ENCODE measurements at regions not wholly inside any gene's neighbourhood (a gene's known extent, or its start where the extent isn't known, plus 50 kb on each side); places are given as distances from the start of the nearest gene placed in this dataset.
"Not testable (repeated sequence)": the region's sequence is repeated elsewhere in the genome, so short reads cannot be mapped to it uniquely, and the experiment has no call there.

DNA sequence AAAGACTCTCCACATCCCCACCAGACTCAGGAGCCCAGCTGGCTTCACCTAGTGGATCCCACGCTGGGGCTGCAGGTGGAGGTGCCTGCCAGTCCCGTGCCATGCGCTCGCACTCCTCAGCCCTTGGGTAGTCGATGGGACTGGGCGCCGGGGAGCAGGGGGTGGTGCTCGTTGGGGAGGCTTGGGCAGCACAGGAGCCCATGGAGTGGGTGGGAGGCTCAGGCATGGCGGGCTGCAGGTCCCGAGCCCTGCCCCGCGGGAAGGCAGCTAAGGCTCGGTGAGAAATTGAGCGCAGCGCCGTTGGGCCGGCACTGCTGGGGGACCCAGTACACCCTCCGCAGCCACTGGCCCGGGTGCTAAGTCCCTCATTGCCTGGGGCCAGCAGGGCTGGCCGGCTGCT, 497.4 kb upstream of the PTBP2 start:
- in situ Hi-C loops (cut with MboI; ENCODE audit: low sequenced_read_pairs); H3K27me3 ChIP-seq (ENCODE audit: low read depth); DNase-seq (ENCODE audit: low spot score in 2 of 2); H3K36me3 ChIP-seq (replicated peaks); H3K9me3 ChIP-seq; H3K4me1 ChIP-seq; H3K4me3 ChIP-seq: not testable (repeated sequence)

DNA sequence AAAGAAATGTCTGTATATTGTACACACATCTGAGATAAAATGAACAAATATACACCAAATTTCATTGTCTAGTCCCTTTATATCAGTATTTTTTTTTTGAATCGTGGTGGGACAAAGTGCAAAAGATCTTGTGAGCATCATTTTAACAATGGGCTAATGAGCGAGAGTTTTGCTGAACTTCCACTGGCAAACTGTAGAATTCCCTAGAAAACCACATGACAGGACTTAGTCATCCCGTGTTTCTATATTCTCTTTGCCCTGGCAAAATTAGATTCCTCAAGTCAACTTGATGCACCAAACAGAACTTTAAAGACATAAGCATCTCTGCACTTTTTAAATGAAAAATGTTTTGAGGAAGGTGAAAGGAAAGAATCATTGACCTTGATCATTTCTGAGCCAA, 488.2 kb upstream of the PTBP2 start:
- H3K9me3 ChIP-seq, result no peaks in the 10 kb centered on the region
- DNase-seq (ENCODE audit: low spot score in 2 of 2), result no peak
- no peaks in the 10 kb centered on the region for H3K27me3 ChIP-seq (ENCODE audit: low read depth)
- peaks cover 27% of the 10 kb centered on the region for H3K4me1 ChIP-seq
- in situ Hi-C loops (cut with MboI; ENCODE audit: low sequenced_read_pairs), result no loop called here
- no peaks in the 10 kb centered on the region for H3K36me3 ChIP-seq (replicated peaks)
- no peak overlapping the region for H3K4me3 ChIP-seq

DNA sequence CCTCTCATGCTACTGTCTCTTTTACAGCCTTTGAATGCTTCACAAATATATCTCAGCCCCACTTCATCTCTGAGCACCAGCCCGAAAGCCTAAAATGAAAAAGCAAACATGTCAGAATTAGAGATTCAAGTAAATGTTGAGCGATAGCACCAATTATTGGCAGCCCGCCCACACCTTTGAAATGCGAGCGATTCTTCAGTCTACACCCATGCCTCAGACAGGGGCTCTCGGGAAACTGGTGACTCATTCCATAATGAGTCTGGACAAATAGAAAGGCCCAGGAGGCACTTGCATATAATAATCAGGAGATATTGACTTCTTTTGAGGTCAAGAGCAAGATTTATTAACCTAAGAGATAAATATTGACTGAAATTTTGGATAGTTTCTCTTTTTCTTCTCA, 487.3 kb upstream of the PTBP2 start:
- in situ Hi-C loops (cut with MboI; ENCODE audit: low sequenced_read_pairs), result no loop called here
- DNase-seq (ENCODE audit: low spot score in 2 of 2), result peak; percentile 74 to 87
- H3K4me3 ChIP-seq, result no peak overlapping the region
- no peaks in the 10 kb centered on the region for H3K27me3 ChIP-seq (ENCODE audit: low read depth)
- H3K4me1 ChIP-seq, result peaks cover 27% of the 10 kb centered on the region
- H3K9me3 ChIP-seq, result no peaks in the 10 kb centered on the region
- H3K36me3 ChIP-seq (replicated peaks), result no peaks in the 10 kb centered on the region

DNA sequence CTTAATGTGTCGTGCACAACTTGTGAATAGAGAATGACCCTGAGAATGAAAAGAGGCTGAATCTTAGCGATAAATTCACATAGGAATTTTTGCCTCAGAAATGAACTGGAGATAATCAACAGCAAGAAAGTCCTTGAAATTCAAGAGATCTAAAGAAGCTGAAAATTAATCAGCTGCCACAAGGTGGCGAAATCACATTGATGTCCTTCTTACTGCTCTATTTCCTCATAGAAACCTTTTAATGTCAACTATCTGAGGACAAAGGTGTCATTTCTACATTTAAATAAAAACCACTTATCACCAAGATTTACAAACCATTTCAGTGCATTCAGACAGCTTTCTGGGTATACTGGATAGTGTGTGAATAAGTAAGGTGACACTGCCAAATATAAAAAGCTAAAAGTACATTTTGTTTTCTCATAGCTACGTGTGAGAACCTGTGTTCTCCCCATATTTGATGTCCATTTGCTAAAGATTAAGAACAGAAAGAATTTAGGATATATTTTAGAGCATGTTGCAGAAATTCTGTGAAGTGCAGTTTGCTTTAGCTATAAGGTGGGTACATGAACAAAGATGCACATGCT, 485.3 kb upstream of the PTBP2 start:
- H3K4me3 ChIP-seq, result no peak overlapping the region
- no peaks in the 10 kb centered on the region for H3K9me3 ChIP-seq
- DNase-seq (ENCODE audit: low spot score in 2 of 2), result peak; percentile 68 to 82
- H3K4me1 ChIP-seq, result peaks cover 27% of the 10 kb centered on the region
- no peaks in the 10 kb centered on the region for H3K27me3 ChIP-seq (ENCODE audit: low read depth)
- H3K36me3 ChIP-seq (replicated peaks), result no peaks in the 10 kb centered on the region
- in situ Hi-C loops (cut with MboI; ENCODE audit: low sequenced_read_pairs), result no loop called here

DNA sequence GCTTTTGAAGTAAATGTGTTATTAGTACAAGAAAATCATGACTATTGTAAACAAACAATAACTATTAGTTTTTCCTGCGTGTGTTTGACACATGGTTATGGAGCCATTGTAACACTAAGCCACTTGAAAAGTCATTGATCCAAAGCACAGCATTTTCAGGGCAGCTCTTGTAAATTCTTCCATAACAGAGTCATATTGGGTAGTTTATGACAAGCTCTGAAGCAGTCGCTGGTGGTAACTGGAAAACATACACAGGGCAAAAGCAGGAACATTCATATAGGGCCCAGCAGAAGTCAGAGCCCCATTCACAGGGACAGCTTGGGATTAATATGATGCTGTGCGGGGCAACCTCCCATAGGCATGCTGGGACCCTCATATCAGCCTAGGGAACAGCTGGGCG, 483.2 kb upstream of the PTBP2 start:
- DNase-seq (ENCODE audit: low spot score in 2 of 2), result no peak
- no peaks in the 10 kb centered on the region for H3K27me3 ChIP-seq (ENCODE audit: low read depth)
- in situ Hi-C loops (cut with MboI; ENCODE audit: low sequenced_read_pairs), result no loop called here
- H3K36me3 ChIP-seq (replicated peaks), result no peaks in the 10 kb centered on the region
- peaks cover 27% of the 10 kb centered on the region for H3K4me1 ChIP-seq
- no peaks in the 10 kb centered on the region for H3K9me3 ChIP-seq
- no peak overlapping the region for H3K4me3 ChIP-seq

DNA sequence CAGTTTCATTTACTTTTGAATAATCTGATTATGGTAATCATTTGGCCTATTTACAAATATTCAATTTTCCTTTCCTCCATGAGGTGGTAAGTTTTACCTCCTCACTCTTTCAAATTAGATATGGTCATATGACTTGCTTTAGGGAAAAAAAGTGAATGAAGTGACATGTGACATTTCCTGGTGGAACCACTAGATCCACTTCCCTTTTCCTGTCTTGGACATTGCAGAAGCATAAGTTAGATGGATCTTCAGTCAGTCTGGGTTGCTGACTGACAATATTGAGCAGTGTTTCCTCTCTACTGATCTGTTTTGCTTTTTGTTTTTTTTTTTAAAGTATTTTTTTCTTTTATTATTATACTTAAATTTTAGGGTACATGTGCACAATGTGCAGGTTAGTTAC, 481.1 kb upstream of the PTBP2 start:
- no peak for DNase-seq (ENCODE audit: low spot score in 2 of 2)
- no peaks in the 10 kb centered on the region for H3K9me3 ChIP-seq
- no peaks in the 10 kb centered on the region for H3K27me3 ChIP-seq (ENCODE audit: low read depth)
- H3K4me1 ChIP-seq, result peaks cover 11% of the 10 kb centered on the region
- in situ Hi-C loops (cut with MboI; ENCODE audit: low sequenced_read_pairs), result no loop called here
- H3K36me3 ChIP-seq (replicated peaks), result no peaks in the 10 kb centered on the region
- H3K4me3 ChIP-seq, result no peak overlapping the region

DNA sequence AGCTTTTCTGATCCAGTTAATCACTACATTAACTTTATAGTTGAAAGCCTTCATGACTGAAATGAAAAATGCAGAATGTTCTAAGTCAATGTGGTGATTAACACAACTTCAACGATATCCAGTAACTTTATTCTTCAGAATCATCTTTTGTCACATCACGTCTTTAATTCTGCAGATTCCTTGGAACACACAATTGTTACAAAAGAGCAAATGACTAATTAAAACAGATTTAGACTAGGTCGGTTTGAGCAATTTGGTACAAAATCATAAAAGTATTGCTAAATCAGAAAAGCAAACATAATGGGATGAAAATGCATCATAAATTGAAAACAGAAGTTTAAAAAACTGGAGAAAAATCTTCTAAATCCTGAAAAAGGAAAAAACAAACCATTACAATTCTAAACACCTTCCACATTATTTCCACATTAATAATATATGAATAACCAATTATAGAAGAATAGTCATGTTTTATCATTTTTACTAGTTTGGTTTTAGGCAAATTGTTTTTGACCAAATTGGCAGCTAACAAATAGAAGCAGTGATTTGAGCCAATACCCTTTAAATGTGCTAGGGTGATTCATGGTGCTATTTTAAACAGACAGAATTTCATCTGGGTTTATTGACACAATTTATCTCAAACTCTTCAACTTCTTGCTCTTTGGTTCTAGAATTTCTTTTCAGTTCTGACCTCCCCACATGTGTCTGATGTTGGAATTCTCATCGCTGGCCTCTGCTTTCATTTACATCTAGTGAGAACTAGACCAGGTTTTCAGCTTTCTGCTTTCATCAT, 468.1 kb upstream of the PTBP2 start:
- in situ Hi-C loops (cut with MboI; ENCODE audit: low sequenced_read_pairs), result no loop called here
- DNase-seq (ENCODE audit: low spot score in 2 of 2), result no peak
- Histone ChIP-seq H3K4me1 (peaks cover 29% of the 10 kb centered on the region), H3K36me3 (replicated peaks) (no peaks in the 10 kb centered on the region), H3K4me3 (no peak overlapping the region), H3K27me3 (ENCODE audit: low read depth) (no peaks in the 10 kb centered on the region), H3K9me3 (no peaks in the 10 kb centered on the region)

DNA sequence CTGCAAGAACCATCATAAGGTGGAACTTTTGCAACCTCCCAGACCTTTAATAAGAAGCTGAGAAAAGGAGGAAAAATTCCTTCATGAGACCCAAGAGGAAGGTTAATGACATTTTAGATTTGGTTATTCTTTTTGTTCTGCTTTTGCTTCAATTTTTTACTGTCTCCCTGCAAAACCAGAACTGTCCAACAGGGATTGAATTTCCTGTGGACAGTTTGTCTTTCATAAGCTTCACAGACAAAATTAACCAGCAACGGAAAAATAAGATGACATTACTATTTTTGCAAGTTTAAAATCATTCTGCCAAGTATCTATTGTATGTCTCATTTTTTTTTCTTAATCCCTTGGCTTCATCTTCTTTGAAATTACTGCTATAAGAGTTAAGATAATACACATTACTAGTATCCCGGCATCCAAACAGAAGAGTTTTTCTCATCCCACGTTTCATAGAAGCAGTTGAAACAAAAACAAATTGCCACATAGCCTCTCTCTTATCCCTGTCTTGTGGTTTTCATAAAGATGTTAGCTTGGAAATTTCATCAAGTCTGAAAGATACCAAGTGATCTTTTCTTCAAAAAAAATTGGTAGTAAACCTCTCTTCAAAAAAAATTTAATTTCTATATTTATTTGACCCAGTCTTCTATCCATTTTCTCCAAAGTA, 465.3 kb upstream of the PTBP2 start:
- Histone ChIP-seq H3K9me3 (no peaks in the 10 kb centered on the region), H3K4me1 (peaks cover 7% of the 10 kb centered on the region), H3K36me3 (replicated peaks) (no peaks in the 10 kb centered on the region), H3K27me3 (ENCODE audit: low read depth) (no peaks in the 10 kb centered on the region), H3K4me3 (no peak overlapping the region)
- in situ Hi-C loops (cut with MboI; ENCODE audit: low sequenced_read_pairs), result no loop called here
- DNase-seq (ENCODE audit: low spot score in 2 of 2), result no peak

DNA sequence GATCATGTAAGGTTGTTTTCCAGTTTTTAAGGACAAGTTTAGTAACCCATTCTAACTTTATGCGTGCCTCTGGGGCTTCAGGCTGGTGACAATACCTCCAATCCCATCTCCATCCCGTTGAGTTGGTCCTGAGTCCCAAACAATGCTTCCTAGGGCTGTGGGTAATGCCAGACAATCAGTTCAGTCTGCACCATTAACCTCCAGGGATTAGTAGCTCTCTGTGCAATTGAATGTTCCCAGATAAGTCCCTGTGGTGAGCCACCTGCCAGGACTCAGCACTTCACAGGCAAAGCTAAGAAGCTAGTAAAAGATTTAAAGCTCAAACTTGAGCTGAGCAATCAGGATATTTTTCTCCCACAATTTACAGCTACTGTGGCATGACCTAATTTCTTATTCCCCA, 462.2 kb upstream of the PTBP2 start:
- Histone ChIP-seq H3K27me3 (ENCODE audit: low read depth) (no peaks in the 10 kb centered on the region), H3K9me3 (no peaks in the 10 kb centered on the region), H3K36me3 (replicated peaks) (no peaks in the 10 kb centered on the region), H3K4me3 (no peak overlapping the region), H3K4me1 (no peaks in the 10 kb centered on the region)
- in situ Hi-C loops (cut with MboI; ENCODE audit: low sequenced_read_pairs), result no loop called here
- DNase-seq (ENCODE audit: low spot score in 2 of 2), result peak; percentile 12 to 16

DNA sequence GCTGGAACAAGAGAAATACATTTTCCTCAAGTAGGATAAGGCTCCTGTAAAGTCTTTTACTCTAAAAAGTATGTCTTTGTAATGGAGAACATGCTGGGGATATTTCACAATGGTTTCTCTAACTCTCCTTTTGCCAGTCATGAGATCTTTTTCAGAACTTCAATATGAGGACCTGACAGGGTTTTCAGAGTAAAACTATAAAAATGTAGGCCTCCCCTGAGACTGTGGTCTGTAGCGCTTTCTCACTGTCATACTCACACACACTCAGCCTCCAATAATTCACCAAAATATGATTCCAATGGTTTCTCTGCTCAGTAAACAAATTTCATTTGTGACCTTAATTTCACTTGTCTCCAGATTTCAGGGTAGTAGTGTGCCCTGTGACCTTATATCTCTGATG, 440.1 kb upstream of the PTBP2 start:
- Histone ChIP-seq H3K4me1 (peaks cover 9% of the 10 kb centered on the region), H3K27me3 (ENCODE audit: low read depth) (no peaks in the 10 kb centered on the region), H3K36me3 (replicated peaks) (no peaks in the 10 kb centered on the region), H3K9me3 (no peaks in the 10 kb centered on the region; the same call in 1 of the 2 replicates), H3K4me3 (no peak overlapping the region)
- peak in 1 of 2 experiments; percentile 18 for DNase-seq (ENCODE audit: low spot score in 2 of 2)
- in situ Hi-C loops (cut with MboI; ENCODE audit: low sequenced_read_pairs), result no loop called here

DNA sequence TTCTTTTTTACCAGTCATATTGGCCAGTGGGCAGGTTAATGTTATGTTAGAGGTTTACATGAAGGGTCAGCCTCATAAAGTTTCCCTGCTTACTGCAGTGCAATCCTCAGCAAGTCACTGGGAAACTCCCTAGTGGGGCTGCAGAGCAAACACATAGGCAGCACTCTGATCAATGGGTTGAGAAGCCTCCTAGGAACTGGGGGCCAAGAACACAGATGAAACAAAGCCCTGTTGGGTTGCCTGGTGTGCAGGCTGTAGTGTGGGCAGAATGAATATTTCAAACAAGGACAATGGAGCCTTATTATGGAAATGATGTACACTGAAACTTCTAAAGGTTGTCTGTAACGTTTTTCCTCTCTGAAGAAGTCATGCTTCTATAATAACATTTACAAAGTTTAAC, 431.6 kb upstream of the PTBP2 start:
- Histone ChIP-seq H3K27me3 (ENCODE audit: low read depth) (no peaks in the 10 kb centered on the region), H3K9me3 (no peaks in the 10 kb centered on the region; the same call in 1 of the 2 replicates), H3K4me3 (no peak overlapping the region), H3K36me3 (replicated peaks) (no peaks in the 10 kb centered on the region), H3K4me1 (peaks cover 15% of the 10 kb centered on the region)
- DNase-seq (ENCODE audit: low spot score in 2 of 2), result peak in 1 of 2 experiments; percentile 12
- in situ Hi-C loops (cut with MboI; ENCODE audit: low sequenced_read_pairs), result no loop called here

DNA sequence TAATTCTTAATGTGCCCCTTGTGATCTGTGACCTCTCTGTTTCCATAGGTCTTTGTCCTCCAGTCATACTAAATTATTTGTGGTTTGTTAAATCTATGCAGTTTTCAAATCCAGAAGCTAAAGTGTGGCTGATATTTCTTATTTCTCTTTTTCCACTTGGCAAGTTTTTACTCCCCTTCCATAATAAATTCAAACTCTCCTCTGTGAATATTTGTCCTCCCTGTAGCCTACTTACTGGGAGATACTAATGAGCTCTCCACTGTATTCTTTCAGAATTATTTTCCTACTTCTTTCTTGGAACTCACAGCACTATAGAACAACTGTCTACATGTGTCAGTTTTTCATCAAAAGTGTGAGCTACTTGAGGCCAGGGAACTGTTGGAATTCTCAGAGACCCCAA, 430.8 kb upstream of the PTBP2 start:
- H3K9me3 ChIP-seq, result no peaks in the 10 kb centered on the region; the same call in 1 of the 2 replicates
- H3K4me1 ChIP-seq, result peaks cover 15% of the 10 kb centered on the region
- in situ Hi-C loops (cut with MboI; ENCODE audit: low sequenced_read_pairs), result no loop called here
- H3K36me3 ChIP-seq (replicated peaks), result no peaks in the 10 kb centered on the region
- H3K4me3 ChIP-seq, result no peak overlapping the region
- DNase-seq (ENCODE audit: low spot score in 2 of 2), result no peak
- H3K27me3 ChIP-seq (ENCODE audit: low read depth), result no peaks in the 10 kb centered on the region

DNA sequence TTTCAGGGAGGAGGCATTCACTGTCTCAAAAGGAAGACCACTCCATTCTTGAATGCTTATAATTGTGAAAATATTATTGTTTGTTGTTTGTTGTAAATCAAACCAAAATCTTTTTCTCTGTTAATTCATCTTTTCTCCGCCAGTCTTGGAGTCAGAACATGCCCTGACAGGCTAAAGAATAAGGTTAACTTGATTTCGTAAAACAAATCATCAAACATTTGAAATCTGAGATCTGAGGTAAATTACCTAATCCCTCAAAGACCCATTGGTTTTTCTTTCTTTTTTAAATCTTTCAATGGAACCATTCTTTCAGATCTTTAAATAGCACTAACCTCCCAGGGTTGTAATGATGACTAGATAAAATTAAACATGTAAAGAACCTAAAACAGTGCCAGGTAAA, 430.1 kb upstream of the PTBP2 start:
- H3K36me3 ChIP-seq (replicated peaks), result no peaks in the 10 kb centered on the region
- H3K27me3 ChIP-seq (ENCODE audit: low read depth), result no peaks in the 10 kb centered on the region
- in situ Hi-C loops (cut with MboI; ENCODE audit: low sequenced_read_pairs), result no loop called here
- H3K4me3 ChIP-seq, result no peak overlapping the region
- no peaks in the 10 kb centered on the region; the same call in 1 of the 2 replicates for H3K9me3 ChIP-seq
- peaks cover 15% of the 10 kb centered on the region for H3K4me1 ChIP-seq
- no peak for DNase-seq (ENCODE audit: low spot score in 2 of 2)

DNA sequence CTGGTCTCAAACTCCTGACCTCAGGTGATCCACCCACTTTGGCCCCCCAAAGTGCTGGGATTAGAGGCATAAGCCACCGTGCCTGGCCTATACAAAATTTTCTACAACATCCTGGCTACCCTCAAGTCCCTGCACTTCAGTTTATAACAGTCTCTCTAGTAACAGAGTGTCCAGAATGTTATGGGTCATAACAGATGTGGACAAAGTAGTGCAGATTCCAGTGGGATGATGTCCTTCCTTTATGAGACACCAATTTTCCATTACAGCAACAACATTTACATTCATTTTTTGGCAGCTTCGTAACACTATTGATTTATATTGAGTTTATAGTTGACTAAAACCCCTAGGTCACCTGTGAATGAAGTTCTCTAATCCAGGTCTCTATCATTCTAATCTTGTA, 429.4 kb upstream of the PTBP2 start:
- H3K27me3 ChIP-seq (ENCODE audit: low read depth), result no peaks in the 10 kb centered on the region
- in situ Hi-C loops (cut with MboI; ENCODE audit: low sequenced_read_pairs), result no loop called here
- H3K9me3 ChIP-seq, result no peaks in the 10 kb centered on the region
- DNase-seq (ENCODE audit: low spot score in 2 of 2), result no peak
- no peaks in the 10 kb centered on the region for H3K36me3 ChIP-seq (replicated peaks)
- peaks cover 15% of the 10 kb centered on the region for H3K4me1 ChIP-seq
- no peak overlapping the region for H3K4me3 ChIP-seq

All from HAP-1 (cell line).